Right lobe of liver (tissue), 4 donors: ENCODE measurements at regions not wholly inside any gene's neighbourhood (a gene's known extent, or its start where the extent isn't known, plus 50 kb on each side); places are given as distances from the start of the nearest gene placed in this dataset.

Source experiments
- POLR2A ChIP-seq: fragments of 450-650 bp; IDR thresholded peaks from one replicate; pipeline ENCODE4 v1.6.1; 2017; ENCODE audit warnings: antibody characterized with exemption, mild to moderate bottlenecking
- TF ChIP-seq, protein P1 (sequence below), 4 donors: fragments of 200-600 bp in 3 of 4; fragments of 450-650 bp in 1 of 4; IDR thresholded peaks; one replicate each; pipeline versions ENCODE4 v1.5.1 to v1.8.0; 2016 to 2022; ENCODE audit warnings: antibody characterized with exemption in 4 of 4, mild to moderate bottlenecking in 2 of 4
- donor health status: DM: no; HTN: no; CAD: no.
- donor health status: DM: no; HTN: no; CAD: no.
- donor health status: DM: no; HTN: yes; CAD: no.

DNA sequence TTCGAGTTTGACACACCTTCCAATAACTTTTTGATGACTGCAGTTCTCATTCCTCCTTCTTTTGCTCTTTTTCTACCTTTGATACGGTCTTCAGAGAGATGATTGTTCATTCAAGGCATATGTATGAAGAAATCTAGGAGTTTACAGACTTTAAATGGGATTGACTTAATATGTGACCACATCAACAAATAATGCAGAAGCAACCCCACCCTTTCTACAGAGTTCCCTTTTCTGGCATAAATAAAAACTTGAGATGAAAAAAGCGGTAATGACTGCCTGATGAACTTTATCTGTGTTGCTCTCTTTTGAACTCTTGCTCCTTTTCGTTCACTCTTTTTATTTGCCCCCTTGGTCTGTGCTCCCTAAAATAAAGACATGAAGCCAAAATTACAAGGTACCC lies 161.7 kb downstream of the C7orf25 start:
- TF ChIP-seq, protein P1, sequence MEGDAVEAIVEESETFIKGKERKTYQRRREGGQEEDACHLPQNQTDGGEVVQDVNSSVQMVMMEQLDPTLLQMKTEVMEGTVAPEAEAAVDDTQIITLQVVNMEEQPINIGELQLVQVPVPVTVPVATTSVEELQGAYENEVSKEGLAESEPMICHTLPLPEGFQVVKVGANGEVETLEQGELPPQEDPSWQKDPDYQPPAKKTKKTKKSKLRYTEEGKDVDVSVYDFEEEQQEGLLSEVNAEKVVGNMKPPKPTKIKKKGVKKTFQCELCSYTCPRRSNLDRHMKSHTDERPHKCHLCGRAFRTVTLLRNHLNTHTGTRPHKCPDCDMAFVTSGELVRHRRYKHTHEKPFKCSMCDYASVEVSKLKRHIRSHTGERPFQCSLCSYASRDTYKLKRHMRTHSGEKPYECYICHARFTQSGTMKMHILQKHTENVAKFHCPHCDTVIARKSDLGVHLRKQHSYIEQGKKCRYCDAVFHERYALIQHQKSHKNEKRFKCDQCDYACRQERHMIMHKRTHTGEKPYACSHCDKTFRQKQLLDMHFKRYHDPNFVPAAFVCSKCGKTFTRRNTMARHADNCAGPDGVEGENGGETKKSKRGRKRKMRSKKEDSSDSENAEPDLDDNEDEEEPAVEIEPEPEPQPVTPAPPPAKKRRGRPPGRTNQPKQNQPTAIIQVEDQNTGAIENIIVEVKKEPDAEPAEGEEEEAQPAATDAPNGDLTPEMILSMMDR (IDR thresholded peaks at IDR 0.05), result no peak
- no peak for TF ChIP-seq POLR2A
